IMR-90 (cell line): ENCODE measurements at regions not wholly inside any gene's neighbourhood (a gene's known extent, or its start where the extent isn't known, plus 50 kb on each side); places are given as distances from the start of the nearest gene placed in this dataset.

Experiments used
- ATAC-seq: fragments of 200-7000 bp; cut with Tn5 transposase; 2 replicates; pipeline ENCODE4 v1.9.1; 2020; ENCODE audit warnings: low read depth, mild to moderate bottlenecking, moderate library complexity
- BruUV-seq: library from RNA; stranded (reverse); fragments of 400-500 nt; replicated peaks from 2 replicates; lab custom pipeline; 2021; lab: Mats Ljungman, UMichigan
- CTCF ChIA-PET: fragments of 300-600 bp; formaldehyde crosslinking; extraction: SDS; loops from one replicate; lab custom pipeline; 2021; ENCODE audit warnings: antibody characterized with exemption; lab: Yijun Ruan, JAX
- POLR2A ChIA-PET: fragments of 300-600 bp; sonication (Branson Sonifier 250); formaldehyde crosslinking; loops from one replicate; lab custom pipeline; 2022; ENCODE audit warnings: antibody characterized with exemption; ENCODE audit not compliant: unreplicated experiment; lab: Charles Lee
- DNase-seq: peaks from one replicate; pipeline ENCODE4 v3.0.0; 2013
- H2AFZ ChIP-seq: replicated peaks from 2 replicates; pipeline ENCODE3; 2013; ENCODE audit warnings: low read length, mild to moderate bottlenecking; ENCODE audit not compliant: poor library complexity
- H2AK5ac ChIP-seq: 2 replicates; pipeline ENCODE4 v1.6.1; 2013; ENCODE audit warnings: low read depth, low read length, inconsistent platforms
- H2AK9ac ChIP-seq: replicated peaks from 2 replicates; pipeline ENCODE3; 2013; ENCODE audit warnings: mild to moderate bottlenecking, low read depth, low read length, moderate library complexity; ENCODE audit not compliant: poor library complexity
- H2BK120ac ChIP-seq: 2 replicates; pipeline ENCODE4 v1.6.1; 2013; ENCODE audit warnings: low read depth, low read length, inconsistent platforms
- H2BK15ac ChIP-seq: 3 replicates; pipeline ENCODE4 v1.6.1; 2013; ENCODE audit warnings: low read depth, low read length, inconsistent platforms
- H2BK20ac ChIP-seq: 2 replicates; pipeline ENCODE4 v1.6.1; 2013; ENCODE audit warnings: low read depth, mild to moderate bottlenecking, inconsistent platforms, low read length, moderate library complexity
- H2BK5ac ChIP-seq: 2 replicates; pipeline ENCODE4 v1.6.1; 2013; ENCODE audit warnings: mild to moderate bottlenecking, low read depth, low read length, inconsistent platforms; ENCODE audit not compliant: poor library complexity, severe bottlenecking
- H3K14ac ChIP-seq: replicated peaks from 2 replicates; pipeline ENCODE4 v1.6.1; 2013; ENCODE audit warnings: low read depth, low read length, inconsistent platforms
- H3K18ac ChIP-seq: 2 replicates; pipeline ENCODE4 v1.6.1; 2013; ENCODE audit warnings: low read depth, low read length, control low read depth
- H3K23ac ChIP-seq: 2 replicates; pipeline ENCODE4 v1.6.1; 2013; ENCODE audit warnings: low read depth, low read length, inconsistent platforms
- H3K27ac ChIP-seq: 2 replicates; pipeline ENCODE4 v1.5.1; 2013; ENCODE audit warnings: mild to moderate bottlenecking, control low read depth, low read length; ENCODE audit not compliant: insufficient read depth
- H3K27me3 ChIP-seq: 2 replicates; pipeline ENCODE4 v1.6.1; 2013; ENCODE audit warnings: low read length; ENCODE audit not compliant: control insufficient read depth, insufficient read depth
- H3K36me3 ChIP-seq: 2 replicates; pipeline ENCODE4 v1.6.1; 2013; ENCODE audit warnings: low read length, mixed read lengths; ENCODE audit not compliant: control insufficient read depth, insufficient read depth
- H3K4ac ChIP-seq: 2 replicates; pipeline ENCODE4 v1.6.1; 2013; ENCODE audit warnings: low read depth, low read length, inconsistent platforms
- H3K4me1 ChIP-seq: 2 replicates; pipeline ENCODE4 v1.6.1; 2013; ENCODE audit warnings: low read length, mixed read lengths; ENCODE audit not compliant: control insufficient read depth, insufficient read depth
- H3K4me2 ChIP-seq: 2 replicates; pipeline ENCODE4 v1.6.1; 2013; ENCODE audit warnings: low read depth, mild to moderate bottlenecking, control low read depth, low read length, moderate library complexity
- H3K4me3 ChIP-seq: 2 replicates; pipeline ENCODE4 v1.5.1; 2013; ENCODE audit warnings: low read depth, mild to moderate bottlenecking, control low read depth, low read length, moderate library complexity; ENCODE audit not compliant: insufficient read depth
- H3K56ac ChIP-seq: 2 replicates; pipeline ENCODE4 v1.6.1; 2013; ENCODE audit warnings: low read length, inconsistent platforms; ENCODE audit not compliant: insufficient read depth; ENCODE audit errors: extremely low read depth
- H3K79me1 ChIP-seq, 2 experiments: 2 replicates each; pipeline ENCODE4 v1.6.1; 2013; ENCODE audit warnings: low read length in 2 of 2, inconsistent platforms in 1 of 2, low read depth in 1 of 2
- H3K9ac ChIP-seq: 2 replicates; pipeline ENCODE4 v1.6.1; 2013; ENCODE audit warnings: low read depth, low read length, control low read depth
- H3K9me1 ChIP-seq: 2 replicates; pipeline ENCODE4 v1.6.1; 2013; ENCODE audit warnings: low read length, inconsistent platforms; ENCODE audit not compliant: insufficient read depth
- H3K9me3 ChIP-seq: 2 replicates; pipeline ENCODE4 v1.6.1; 2013; ENCODE audit warnings: low read length; ENCODE audit not compliant: control insufficient read depth, insufficient read depth
- H4K20me1 ChIP-seq: 2 replicates; pipeline ENCODE4 v1.6.1; 2013; ENCODE audit warnings: low read length, inconsistent platforms; ENCODE audit not compliant: insufficient read depth
- H4K5ac ChIP-seq: 2 replicates; pipeline ENCODE4 v1.6.1; 2013; ENCODE audit warnings: mild to moderate bottlenecking, low read depth, low read length, control low read depth
- H4K8ac ChIP-seq, 2 experiments: 2 replicates each; pipeline ENCODE4 v1.6.1; 2013; ENCODE audit warnings: low read depth in 2 of 2, low read length in 2 of 2, control low read depth in 1 of 2, inconsistent platforms in 1 of 2
- H4K91ac ChIP-seq: 2 replicates; pipeline ENCODE4 v1.6.1; 2013; ENCODE audit warnings: low read depth, low read length, inconsistent platforms; ENCODE audit not compliant: insufficient read depth
- BHLHE40 ChIP-seq: fragments of 150-350 bp; IDR thresholded peaks from 2 replicates; pipeline ENCODE4 v1.6.1; 2016; ENCODE audit warnings: mild to moderate bottlenecking, low read depth, low read length
- CEBPB ChIP-seq: IDR thresholded peaks from 2 replicates; pipeline ENCODE4 v1.6.1; 2012; ENCODE audit warnings: low read depth, low read length, improper control_type of control experiment
- CHD1 ChIP-seq: IDR thresholded peaks from 2 replicates; pipeline ENCODE4 v1.6.1; 2012; ENCODE audit warnings: low read depth, low read length, improper control_type of control experiment
- CTCF ChIP-seq: conservative IDR thresholded peaks from 2 replicates; pipeline ENCODE4 v1.5.1; 2012; ENCODE audit warnings: mild to moderate bottlenecking, low read depth, low read length, improper control_type of control experiment
- ELK1 ChIP-seq: fragments of 150-350 bp; IDR thresholded peaks from 2 replicates; pipeline ENCODE4 v1.6.1; 2016; ENCODE audit warnings: low read depth, mild to moderate bottlenecking, low read length, moderate library complexity, borderline replicate concordance
- MAZ ChIP-seq: IDR thresholded peaks from 2 replicates; pipeline ENCODE4 v1.6.1; 2012; ENCODE audit warnings: low read depth, mild to moderate bottlenecking, low read length, improper control_type of control experiment, moderate library complexity, borderline replicate concordance
- MXI1 ChIP-seq: IDR thresholded peaks from 2 replicates; pipeline ENCODE4 v1.6.1; 2012; ENCODE audit warnings: low read depth, mild to moderate bottlenecking, low read length, moderate library complexity, borderline replicate concordance
- NFE2L2 ChIP-seq: fragments of 150-350 bp; IDR thresholded peaks from 2 replicates; pipeline ENCODE4 v1.6.1; 2016; ENCODE audit warnings: low read depth, mild to moderate bottlenecking, low read length
- POLR2A ChIP-seq: IDR thresholded peaks from 2 replicates; pipeline ENCODE4 v1.6.1; 2012; ENCODE audit warnings: mild to moderate bottlenecking, low read depth, low read length
- RAD21 ChIP-seq: IDR thresholded peaks from 2 replicates; pipeline ENCODE4 v1.6.1; 2012; ENCODE audit warnings: low read length, improper control_type of control experiment
- RCOR1 ChIP-seq: IDR thresholded peaks from 2 replicates; pipeline ENCODE4 v1.6.1; 2012; ENCODE audit warnings: mild to moderate bottlenecking, low read length, improper control_type of control experiment; ENCODE audit not compliant: insufficient replicate concordance
- RFX5 ChIP-seq: IDR thresholded peaks from 2 replicates; pipeline ENCODE4 v1.8.0; 2012; ENCODE audit warnings: low read depth, mild to moderate bottlenecking, low read length, moderate library complexity
- SMC3 ChIP-seq: fragments of 150-350 bp; IDR thresholded peaks from 2 replicates; pipeline ENCODE4 v1.6.1; 2016; ENCODE audit warnings: low read depth, mild to moderate bottlenecking, antibody characterized with exemption, low read length, moderate library complexity
- USF2 ChIP-seq: fragments of 150-350 bp; IDR thresholded peaks from 2 replicates; pipeline ENCODE4 v1.6.1; 2017; ENCODE audit warnings: mild to moderate bottlenecking, antibody characterized with exemption, low read length, low read depth
- WGBS, 2 experiments: methylation state at CpG; one replicate each; pipeline versions ENCODE4 v1.1.5 to v1.1.7; 2013; ENCODE audit warnings: missing lambda C conversion rate in 2 of 2; ENCODE audit not compliant: insufficient read length in 1 of 2; ENCODE audit errors: extremely low coverage in 2 of 2; 5-methylcytosine and 5-hydroxymethylcytosine counted together
- dilution Hi-C: fragments of 300-500 bp; cut with HindIII; formaldehyde crosslinking; loops from one replicate; pipeline ENCODE4 v1.14.3; 2018; ENCODE audit warnings: low sequenced_read_pairs; ENCODE audit not compliant: unreplicated experiment
- in situ Hi-C: fragments of 300-500 bp; cut with MboI; formaldehyde crosslinking; loops from 3 replicates; pipeline ENCODE4 v1.14.3; 2019; ENCODE audit warnings: low sequenced_read_pairs, inconsistent platforms, mixed read lengths
- intact Hi-C: fragments of 100-400 bp; cut with micrococcal nuclease; formaldehyde crosslinking; loops from 2 replicates; pipeline ENCODE4 v1.10.0; 2022

GRCh38 chr16:63650550-63650949, 1471.3 kb downstream of the CDH11 start:
- BruUV-seq, result no TSS peak
- H3K36me3 ChIP-seq, result no peaks in the 10 kb centered on the region
- H3K4ac ChIP-seq, result no peak overlapping the region
- H3K56ac ChIP-seq, result no peak overlapping the region
- no peak overlapping the region for H4K91ac ChIP-seq
- no peaks in the 10 kb centered on the region for H4K20me1 ChIP-seq
- ATAC-seq, result no peak
- DNase-seq, result no peak
- H2BK5ac ChIP-seq, result no peak overlapping the region
- H2AFZ ChIP-seq, result no peak overlapping the region
- H3K9ac ChIP-seq, result no peak overlapping the region
- in situ Hi-C loops, result no loop called here
- no peak overlapping the region for H3K18ac ChIP-seq
- H3K4me3 ChIP-seq, result no peak overlapping the region
- H2AK9ac ChIP-seq, result no peak overlapping the region
- ChIA-PET CTCF (interaction anchor here (0.6 kb wide), 1 partner anchor 133 kb away, joined by 7 read pairs; no protein-coding TSS in a partner anchor), POLR2A (no interaction called here)
- dilution Hi-C loops, result no loop called here
- no peaks in the 10 kb centered on the region for H3K9me1 ChIP-seq
- H3K23ac ChIP-seq, result no peak overlapping the region
- no peak overlapping the region for H3K14ac ChIP-seq
- no peak overlapping the region for H2BK20ac ChIP-seq
- no peak overlapping the region for H4K8ac ChIP-seq
- TF ChIP-seq RAD21 (no peak), ELK1 (no peak), POLR2A (no peak), NFE2L2 (no peak), RCOR1 (no peak), CEBPB (no peak), USF2 (no peak), MXI1 (no peak), SMC3 (no peak), CTCF (no peak), BHLHE40 (no peak), RFX5 (no peak), CHD1 (no peak), MAZ (no peak)
- no peaks in the 10 kb centered on the region for H3K79me1 ChIP-seq
- no peak overlapping the region for H4K5ac ChIP-seq
- H3K27ac ChIP-seq, result no peak overlapping the region
- intact Hi-C loops, result no loop called here
- H3K27me3 ChIP-seq, result no peaks in the 10 kb centered on the region
- no peak overlapping the region for H3K4me2 ChIP-seq
- H2AK5ac ChIP-seq, result no peak overlapping the region
- no peaks in the 10 kb centered on the region for H3K4me1 ChIP-seq
- no peak overlapping the region for H2BK120ac ChIP-seq
- H3K9me3 ChIP-seq, result no peaks in the 10 kb centered on the region
- no CpG with 5 or more reads among the region's 4 CpGs for WGBS, 2 experiments
- no peak overlapping the region for H2BK15ac ChIP-seq
